ENCODE measurements at regions not wholly inside any gene's neighbourhood (a gene's known extent, or its start where the extent isn't known, plus 50 kb on each side); places are given as distances from the start of the nearest gene placed in this dataset.

DNA sequence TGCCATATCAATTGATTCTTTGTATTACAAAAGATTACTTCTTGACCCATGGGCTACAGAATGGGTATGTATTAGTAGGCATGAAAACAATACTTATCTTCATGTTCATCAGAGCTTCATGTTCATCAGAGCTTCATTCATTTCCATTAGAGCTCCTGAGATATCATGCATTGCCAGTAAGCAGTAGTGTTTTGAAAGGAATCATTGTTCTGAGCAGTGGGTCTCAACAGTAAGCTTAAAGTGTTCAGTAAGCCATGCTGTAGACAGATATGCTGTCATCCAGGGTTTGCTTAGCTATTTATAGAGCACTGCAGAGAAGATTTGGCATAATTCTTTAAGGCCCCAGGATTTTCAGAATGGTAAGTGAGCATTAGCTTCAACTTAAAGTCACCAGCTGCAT, 596.1 kb downstream of the ZNF385D start:
- intact Hi-C loops (cut with DNase I), result no loop called here
- H3K27me3 ChIP-seq, result no peaks in the 10 kb centered on the region
- DNase-seq (ENCODE audit: extremely low spot score in 2 of 2), result no peak
- H3K4me3 ChIP-seq, result no peak overlapping the region
- H3K27ac ChIP-seq, result no peak overlapping the region
- H3K36me3 ChIP-seq, result no peaks in the 10 kb centered on the region
- no peaks in the 10 kb centered on the region for H3K9me3 ChIP-seq
- TF ChIP-seq, protein P1, sequence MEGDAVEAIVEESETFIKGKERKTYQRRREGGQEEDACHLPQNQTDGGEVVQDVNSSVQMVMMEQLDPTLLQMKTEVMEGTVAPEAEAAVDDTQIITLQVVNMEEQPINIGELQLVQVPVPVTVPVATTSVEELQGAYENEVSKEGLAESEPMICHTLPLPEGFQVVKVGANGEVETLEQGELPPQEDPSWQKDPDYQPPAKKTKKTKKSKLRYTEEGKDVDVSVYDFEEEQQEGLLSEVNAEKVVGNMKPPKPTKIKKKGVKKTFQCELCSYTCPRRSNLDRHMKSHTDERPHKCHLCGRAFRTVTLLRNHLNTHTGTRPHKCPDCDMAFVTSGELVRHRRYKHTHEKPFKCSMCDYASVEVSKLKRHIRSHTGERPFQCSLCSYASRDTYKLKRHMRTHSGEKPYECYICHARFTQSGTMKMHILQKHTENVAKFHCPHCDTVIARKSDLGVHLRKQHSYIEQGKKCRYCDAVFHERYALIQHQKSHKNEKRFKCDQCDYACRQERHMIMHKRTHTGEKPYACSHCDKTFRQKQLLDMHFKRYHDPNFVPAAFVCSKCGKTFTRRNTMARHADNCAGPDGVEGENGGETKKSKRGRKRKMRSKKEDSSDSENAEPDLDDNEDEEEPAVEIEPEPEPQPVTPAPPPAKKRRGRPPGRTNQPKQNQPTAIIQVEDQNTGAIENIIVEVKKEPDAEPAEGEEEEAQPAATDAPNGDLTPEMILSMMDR (IDR thresholded peaks at IDR 0.05), result no peak
- no peak for TF ChIP-seq POLR2A (IDR thresholded peaks at IDR 0.05)
- no peak for TF ChIP-seq POLR2AphosphoS5 (IDR thresholded peaks at IDR 0.05; ENCODE audit: insufficient read depth in 1 of 2, low read depth in 1 of 2)
- H3K4me1 ChIP-seq, result no peaks in the 10 kb centered on the region

DNA sequence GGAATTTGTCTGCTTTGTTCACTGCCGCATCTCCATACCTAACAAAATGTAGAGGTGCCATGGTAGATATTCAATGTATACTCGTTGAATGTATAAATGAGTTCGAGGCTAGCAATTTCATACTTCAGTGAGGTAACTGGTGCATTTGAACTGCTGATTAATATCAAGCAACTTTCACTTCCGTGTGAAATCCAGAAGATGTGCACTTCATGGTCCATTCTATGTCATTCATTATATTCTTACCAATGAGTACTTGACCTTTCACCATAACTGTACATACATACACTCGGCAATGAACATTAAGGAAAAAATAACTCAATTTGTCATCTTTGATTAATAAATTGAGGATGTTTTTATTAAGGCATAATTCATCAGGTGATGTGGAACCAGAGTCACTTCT, 598.5 kb downstream of the ZNF385D start:
- no peak for TF ChIP-seq POLR2AphosphoS5 (IDR thresholded peaks at IDR 0.05; ENCODE audit: insufficient read depth in 1 of 2, low read depth in 1 of 2)
- TF ChIP-seq, protein P1 (IDR thresholded peaks at IDR 0.05), result no peak
- TF ChIP-seq POLR2A (IDR thresholded peaks at IDR 0.05), result no peak
- Histone ChIP-seq H3K27ac (no peak overlapping the region), H3K36me3 (no peaks in the 10 kb centered on the region), H3K4me1 (no peaks in the 10 kb centered on the region), H3K4me3 (no peak overlapping the region), H3K27me3 (no peaks in the 10 kb centered on the region), H3K9me3 (no peaks in the 10 kb centered on the region)
- intact Hi-C loops (cut with DNase I), result no loop called here
- no peak for DNase-seq (ENCODE audit: extremely low spot score in 2 of 2)

DNA sequence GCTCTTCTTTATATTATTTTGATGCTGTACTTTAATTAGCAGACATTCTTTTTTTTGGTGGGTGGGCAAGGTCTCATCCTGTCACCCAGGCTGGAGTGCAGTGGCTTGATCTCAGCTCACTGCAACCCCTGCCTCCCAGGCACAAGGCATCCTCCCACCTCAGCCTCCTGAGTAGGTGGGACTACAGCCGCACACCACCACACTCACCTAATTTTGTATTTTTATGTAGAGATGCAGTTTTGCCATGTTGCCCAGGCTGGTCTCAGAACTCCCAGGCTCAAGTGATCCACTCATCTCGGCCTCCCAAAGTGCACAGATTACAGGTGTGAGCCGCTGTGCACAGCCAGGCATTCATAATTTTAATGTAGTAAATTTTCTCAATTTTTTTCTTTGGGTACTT, 608.1 kb downstream of the ZNF385D start:
- H3K27ac ChIP-seq, result no peak overlapping the region
- H3K4me1 ChIP-seq, result no peaks in the 10 kb centered on the region
- H3K27me3 ChIP-seq, result no peaks in the 10 kb centered on the region
- H3K36me3 ChIP-seq, result no peaks in the 10 kb centered on the region
- H3K9me3 ChIP-seq, result no peaks in the 10 kb centered on the region
- intact Hi-C loops (cut with DNase I), result no loop called here
- TF ChIP-seq, protein P1 (IDR thresholded peaks at IDR 0.05), result no peak
- TF ChIP-seq POLR2A (IDR thresholded peaks at IDR 0.05) (no peak), POLR2AphosphoS5 (IDR thresholded peaks at IDR 0.05; ENCODE audit: insufficient read depth in 1 of 2, low read depth in 1 of 2) (no peak)
- no peak overlapping the region for H3K4me3 ChIP-seq
- no peak for DNase-seq (ENCODE audit: extremely low spot score in 2 of 2)

DNA sequence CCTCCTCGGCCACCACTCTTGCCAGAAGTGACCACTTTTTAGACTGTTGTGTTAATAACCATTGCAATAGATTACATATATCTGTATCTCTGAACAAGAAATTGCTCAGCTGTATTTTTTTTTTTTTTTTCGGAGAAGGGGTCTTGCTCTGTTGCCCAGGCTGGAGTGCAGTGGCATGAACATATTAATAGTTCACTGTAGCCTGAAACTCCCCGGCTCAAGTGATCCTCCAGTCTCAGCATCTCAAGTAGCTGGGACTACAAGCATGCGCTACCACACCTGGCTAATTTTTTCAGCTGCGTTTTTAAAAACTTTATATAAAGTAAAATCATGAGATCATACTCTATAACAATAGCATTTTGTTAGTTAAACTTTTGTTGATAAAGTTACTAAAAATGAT, 609.0 kb downstream of the ZNF385D start:
- no peaks in the 10 kb centered on the region for H3K9me3 ChIP-seq
- TF ChIP-seq POLR2A (IDR thresholded peaks at IDR 0.05), result no peak
- TF ChIP-seq POLR2AphosphoS5 (IDR thresholded peaks at IDR 0.05; ENCODE audit: insufficient read depth in 1 of 2, low read depth in 1 of 2), result no peak
- TF ChIP-seq, protein P1 (IDR thresholded peaks at IDR 0.05), result no peak
- H3K27ac ChIP-seq, result no peak overlapping the region
- no peaks in the 10 kb centered on the region for H3K36me3 ChIP-seq
- no peak for DNase-seq (ENCODE audit: extremely low spot score in 2 of 2)
- intact Hi-C loops (cut with DNase I), result no loop called here
- no peaks in the 10 kb centered on the region for H3K27me3 ChIP-seq
- H3K4me3 ChIP-seq, result no peak overlapping the region
- H3K4me1 ChIP-seq, result no peaks in the 10 kb centered on the region

DNA sequence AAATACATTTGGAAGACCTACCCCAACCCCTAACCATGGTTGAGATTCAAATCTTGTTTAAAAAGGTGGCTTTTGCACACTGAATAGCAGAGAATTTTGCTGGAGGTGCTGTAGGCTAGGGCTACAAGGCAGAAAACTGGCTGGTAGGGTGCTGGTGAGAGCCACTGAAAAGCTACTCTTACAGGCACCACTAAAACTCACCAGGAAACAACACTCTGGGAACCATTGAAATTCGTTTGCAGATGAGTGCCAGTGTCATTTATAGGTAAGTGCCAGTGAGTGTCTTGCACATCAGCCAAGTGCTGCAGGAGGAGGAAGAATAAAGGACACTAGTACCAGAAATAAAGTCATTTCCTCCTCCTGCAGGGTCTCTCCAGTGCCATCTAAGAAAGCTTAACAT, 610.2 kb downstream of the ZNF385D start:
- H3K27ac ChIP-seq, result no peak overlapping the region
- H3K9me3 ChIP-seq, result no peaks in the 10 kb centered on the region
- intact Hi-C loops (cut with DNase I), result no loop called here
- H3K36me3 ChIP-seq, result no peaks in the 10 kb centered on the region
- H3K4me3 ChIP-seq, result no peak overlapping the region
- no peaks in the 10 kb centered on the region for H3K4me1 ChIP-seq
- TF ChIP-seq, protein P1 (IDR thresholded peaks at IDR 0.05), result no peak
- no peak for DNase-seq (ENCODE audit: extremely low spot score in 2 of 2)
- H3K27me3 ChIP-seq, result no peaks in the 10 kb centered on the region

Data from vagina (tissue), 2 donors.